Non-pigmented ciliary epithelial cell (primary cell): ENCODE measurements at regions not wholly inside any gene's neighbourhood (a gene's known extent, or its start where the extent isn't known, plus 50 kb on each side); places are given as distances from the start of the nearest gene placed in this dataset.
A peak's percentile ranks its signal among the peaks of the same experiment; 100 is the strongest.
"Not testable (repeated sequence)": the region's sequence is repeated elsewhere in the genome, so short reads cannot be mapped to it uniquely, and the experiment has no call there.

Source experiments
- DNase-seq: peaks from one replicate; pipeline ENCODE4 v3.0.0-alpha.2; 2010; ENCODE audit warnings: low read depth

DNA sequence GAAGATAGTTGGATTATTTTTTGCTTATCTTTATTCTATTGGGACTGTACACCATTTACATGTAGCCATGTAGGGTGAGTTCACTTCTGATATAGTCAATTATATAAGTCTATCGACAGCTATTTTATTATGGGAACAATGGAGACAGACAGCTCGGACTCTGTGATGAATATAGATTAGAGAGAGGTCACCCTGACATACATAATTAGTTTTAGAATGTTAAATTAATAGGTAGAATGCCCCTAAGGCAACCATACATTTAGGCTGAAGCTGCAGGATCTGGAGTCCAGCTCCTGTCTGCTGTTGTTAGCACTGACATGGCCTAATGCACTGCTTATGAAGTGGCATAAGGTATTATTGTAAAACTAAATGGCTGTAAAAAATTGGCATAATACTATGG, 700.8 kb downstream of the MAT2B start:
- DNase-seq: no peak

DNA sequence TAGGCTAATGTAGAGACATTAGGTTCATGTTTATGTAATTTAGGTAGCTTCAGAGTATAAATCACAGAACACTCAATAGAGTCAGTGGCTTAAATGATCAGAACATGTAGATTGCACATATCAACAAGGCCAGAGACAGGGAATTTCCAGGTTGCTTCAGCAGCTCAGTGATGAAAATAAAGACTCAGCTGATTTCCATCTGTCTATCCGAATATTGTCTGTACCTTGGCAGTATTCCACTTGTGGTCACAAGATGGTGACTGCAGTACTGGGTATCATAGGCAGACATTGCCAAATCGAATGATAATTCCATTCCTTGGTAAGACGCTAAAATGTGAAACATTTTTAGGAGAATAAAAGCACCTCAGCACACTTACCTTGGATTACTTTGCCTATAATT, 702.2 kb downstream of the MAT2B start:
- DNase-seq: no peak

DNA sequence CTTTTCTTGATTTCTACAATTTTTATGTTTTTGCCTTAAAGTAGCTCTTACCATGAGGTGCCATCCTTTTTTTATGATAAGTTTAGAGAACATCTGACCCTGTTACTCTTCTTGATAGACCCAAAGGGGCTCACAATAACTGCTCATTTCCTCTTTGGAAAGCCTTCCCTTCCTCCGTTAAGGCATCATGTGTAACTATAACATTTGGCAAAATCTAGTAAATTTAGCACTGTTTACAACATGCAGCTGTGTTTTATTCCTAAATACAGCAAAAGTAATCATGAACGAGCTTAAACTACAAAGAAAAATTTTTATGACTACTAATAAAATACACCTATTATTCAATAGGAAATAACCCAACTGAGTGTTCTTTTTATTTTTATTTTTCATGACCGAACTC, 705.1 kb downstream of the MAT2B start:
- DNase-seq: no peak

DNA sequence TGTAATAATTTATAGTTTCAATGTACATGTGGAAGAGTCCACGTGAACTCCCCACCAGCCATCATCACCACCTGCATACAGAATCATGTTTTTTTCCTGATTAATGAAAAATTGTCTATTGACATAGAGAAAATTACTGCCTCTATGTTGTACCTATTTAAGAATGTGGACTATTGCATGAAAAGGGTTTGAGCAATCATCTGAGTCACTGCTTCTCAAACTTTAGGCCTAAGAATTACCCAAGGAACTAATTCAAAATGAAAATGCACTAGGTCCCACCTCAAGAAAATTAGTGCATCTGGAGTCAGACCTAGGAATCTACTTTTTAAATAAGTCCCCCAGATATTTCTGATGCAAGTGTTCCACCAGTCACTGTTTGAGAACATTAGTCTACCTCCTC, 709.3 kb downstream of the MAT2B start:
- DNase-seq: no peak

DNA sequence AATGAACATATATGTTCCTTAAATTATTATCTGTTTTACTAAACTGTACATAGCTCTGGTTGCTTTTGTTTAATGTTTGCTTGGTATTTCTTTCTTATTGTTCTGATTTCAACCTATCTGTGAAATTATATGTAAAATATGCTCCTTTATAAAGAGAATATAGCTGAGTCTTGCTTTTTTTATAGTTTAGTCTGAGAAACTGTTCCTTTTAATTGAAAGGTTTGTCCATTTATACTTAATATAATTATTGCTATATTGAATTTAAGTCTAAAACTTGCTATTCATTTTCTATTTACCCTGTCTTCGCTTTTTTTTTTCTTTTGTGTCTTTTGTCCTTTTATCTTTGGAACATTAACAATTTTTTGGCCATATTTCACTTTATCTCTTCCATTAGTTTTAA, 712.0 kb downstream of the MAT2B start:
- DNase-seq: no peak

DNA sequence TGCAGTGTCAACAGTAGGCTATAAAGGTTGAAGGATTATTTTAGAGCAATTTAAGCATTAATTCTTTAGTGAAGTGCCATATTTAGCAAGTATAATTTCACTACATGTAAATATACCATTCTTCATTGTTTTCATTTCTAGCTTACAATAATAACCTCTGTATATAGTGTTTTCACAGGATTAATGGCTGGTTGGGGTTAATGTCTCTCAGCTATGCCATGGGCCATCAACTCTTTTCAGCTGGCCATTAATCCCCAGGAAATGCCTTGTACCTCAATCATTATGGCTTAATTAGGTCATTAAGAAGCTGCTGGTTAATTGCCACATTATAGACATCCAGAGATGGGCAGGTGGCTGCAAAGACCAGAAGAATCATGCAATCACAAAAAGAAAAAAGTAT, 715.1 kb downstream of the MAT2B start:
- no peak for DNase-seq

DNA sequence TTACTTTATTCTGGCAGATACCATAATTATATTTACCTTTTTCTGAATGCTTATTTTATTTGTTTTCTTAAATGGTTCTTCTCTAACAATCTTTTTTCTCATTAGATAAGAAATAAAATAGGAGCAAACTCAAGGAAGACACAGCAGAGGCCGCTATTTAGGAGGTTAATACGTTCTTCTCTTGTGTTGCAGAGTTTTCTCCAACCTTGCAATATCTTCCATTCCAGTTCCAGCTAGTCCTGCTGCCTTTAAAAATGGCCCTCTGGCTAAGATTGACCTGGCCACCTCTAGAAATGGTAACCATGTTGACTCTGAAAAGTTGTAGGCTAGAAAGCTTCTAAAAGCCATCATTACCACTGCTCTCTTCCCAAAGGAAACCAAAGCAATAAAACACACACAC, 718.8 kb downstream of the MAT2B start:
- DNase-seq: no peak

DNA sequence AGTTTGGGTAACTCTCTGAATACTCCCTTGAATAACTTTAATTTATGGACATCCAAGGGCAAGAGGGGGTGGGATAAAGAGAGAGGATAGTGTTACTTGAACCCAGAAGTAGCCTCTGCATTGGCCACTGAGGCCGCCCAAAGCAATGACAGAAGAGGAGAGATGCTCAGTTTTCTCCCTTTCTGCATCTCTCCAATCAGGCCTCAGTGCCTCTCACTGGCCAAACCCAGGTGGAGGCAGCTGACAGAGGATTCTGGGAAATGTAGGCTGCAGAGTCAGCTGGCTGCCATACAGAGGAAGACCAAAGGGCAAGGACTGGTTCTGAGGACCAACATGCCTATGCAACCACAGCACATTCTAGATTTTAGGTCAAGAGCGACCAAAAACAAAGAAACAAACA, 719.4 kb downstream of the MAT2B start:
- no peak for DNase-seq

DNA sequence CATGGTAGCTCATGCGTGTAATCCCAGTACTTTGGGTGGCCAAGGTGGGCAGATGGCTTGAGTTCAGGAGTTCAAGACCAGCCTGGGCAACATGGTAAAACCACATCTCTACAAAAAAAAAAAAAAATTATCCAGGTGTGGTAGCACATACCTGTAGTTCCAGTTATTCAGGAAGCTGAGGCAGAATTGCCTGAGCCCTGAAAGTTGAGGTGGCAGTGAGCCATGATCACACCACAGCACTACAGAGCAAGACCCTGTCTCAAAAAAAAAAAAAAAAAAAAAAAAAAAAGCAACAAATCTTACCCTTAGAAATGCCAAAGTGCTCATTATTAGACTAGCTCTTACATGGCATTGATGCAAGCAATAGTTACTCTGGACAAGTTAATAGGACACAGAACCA, 724.9 kb downstream of the MAT2B start:
- no peak for DNase-seq

DNA sequence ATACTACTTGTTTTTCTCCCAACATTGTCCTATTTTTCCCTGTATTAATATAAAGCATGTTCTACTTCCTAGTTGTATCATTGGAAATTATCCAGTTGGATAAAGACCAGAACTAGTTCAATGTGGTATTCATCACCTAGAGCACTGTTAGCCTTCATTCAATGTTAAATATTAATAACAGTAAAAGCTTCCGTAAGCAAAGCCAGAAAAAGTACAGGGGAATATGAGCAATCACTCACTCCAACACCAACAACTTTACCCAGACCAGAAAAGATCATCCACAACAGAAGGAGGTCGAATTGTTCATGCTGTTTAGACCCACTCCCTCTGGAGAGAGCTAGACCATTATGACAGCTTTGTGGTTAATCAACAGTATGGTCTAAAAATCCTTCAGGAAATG, 728.4 kb downstream of the MAT2B start:
- DNase-seq: no peak

DNA sequence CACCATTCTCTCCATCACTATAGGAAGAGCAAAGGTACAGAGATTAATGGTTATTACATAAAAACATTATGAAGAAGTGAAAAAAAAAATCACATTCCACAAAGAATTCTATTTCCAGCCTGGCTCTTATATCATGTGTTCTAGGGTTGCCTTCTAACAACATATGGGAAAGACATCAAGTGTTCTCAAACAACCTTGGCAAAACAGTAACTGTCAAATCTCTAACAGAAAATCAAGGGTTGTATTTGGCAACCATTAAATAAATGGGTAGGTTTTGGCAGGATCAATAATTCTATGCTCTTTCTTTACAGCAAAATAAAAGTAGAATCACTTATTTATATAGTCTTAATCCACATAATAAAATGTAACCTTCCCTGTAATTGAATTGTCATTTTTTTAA, 728.9 kb downstream of the MAT2B start:
- no peak for DNase-seq

DNA sequence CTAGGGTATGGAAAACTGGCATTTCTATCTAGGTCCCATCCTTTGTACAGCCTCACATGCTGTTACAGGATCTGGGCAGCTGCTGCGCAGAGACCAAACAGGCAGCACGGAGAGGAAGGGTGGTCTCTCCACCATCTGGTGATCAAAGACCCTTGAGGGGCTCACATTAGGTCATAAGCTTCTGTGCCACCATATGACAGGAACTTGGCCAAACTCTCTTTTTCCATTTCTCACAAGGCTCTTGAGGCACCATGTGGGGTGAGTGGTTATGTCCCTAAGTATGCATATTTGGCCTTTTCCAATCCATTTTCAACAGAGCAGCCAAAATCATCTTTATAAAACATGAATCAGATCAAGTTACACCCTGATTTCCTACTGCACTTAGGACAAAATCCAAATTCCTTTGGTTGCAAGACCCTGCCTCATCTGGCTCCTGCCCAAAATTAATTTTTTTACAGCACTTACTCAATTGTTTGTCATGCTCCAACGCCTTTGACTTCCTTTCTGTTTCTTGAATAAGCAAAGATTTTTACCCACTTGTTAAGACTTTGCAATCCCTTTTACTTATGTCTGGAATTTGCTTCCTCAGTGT, 730.0 kb downstream of the MAT2B start:
- peak; percentile 53 for DNase-seq

DNA sequence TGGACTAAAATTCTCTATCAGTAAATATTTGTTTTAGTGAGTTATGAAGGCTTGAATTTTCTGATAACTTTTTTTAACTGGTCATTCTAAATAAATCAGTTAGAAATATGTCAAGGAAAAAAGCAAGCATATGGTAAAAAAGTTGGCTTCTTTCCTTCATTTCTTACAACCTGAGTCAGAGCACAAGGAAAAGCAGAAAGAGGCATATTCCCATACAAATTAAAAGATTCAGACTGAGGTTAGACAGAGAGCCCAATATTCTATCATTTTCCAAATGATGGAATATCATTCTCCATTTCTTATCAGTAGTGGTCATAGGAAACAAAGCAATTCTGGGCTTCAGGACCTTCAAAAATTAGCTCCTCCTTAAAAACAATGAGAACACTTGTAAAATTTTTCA, 732.1 kb downstream of the MAT2B start:
- DNase-seq: no peak

DNA sequence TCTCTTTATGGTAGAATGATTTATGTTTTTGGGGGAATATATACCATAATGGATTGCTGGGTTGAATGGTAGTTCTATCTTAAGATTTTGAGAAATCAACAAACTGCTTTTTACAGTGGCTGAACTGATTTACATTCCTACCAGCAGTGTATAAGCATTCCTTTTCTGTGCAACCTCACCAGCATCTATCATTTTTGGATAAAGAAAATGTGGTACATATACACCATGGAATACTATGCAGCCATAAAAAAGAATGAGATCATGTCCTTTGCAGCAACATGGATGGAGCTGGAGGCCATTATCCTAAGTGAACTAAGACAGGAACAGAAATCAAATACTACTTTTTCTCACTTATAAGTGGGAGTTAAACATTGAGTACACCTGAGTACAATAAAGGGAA, 746.4 kb downstream of the MAT2B start:
- DNase-seq: not testable (repeated sequence)

DNA sequence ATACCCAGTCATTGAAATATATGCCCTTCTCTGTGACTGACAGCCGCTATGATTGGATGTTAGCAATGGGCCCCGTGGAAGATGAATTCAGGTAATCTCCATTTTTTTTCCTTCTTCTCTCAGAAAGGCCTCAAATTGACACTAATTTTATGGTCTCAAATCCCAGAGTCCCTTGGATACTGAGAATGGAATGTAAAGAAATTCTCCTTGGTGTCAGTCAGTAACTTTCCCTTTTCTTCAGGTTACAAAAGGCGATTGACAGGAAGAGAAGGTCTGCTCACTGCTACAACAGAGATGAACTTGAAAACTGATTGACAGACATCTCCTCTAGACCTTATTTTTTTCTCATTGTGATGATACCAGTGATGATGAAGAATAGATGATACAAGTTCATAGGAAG, 748.3 kb downstream of the MAT2B start:
- DNase-seq: no peak

DNA sequence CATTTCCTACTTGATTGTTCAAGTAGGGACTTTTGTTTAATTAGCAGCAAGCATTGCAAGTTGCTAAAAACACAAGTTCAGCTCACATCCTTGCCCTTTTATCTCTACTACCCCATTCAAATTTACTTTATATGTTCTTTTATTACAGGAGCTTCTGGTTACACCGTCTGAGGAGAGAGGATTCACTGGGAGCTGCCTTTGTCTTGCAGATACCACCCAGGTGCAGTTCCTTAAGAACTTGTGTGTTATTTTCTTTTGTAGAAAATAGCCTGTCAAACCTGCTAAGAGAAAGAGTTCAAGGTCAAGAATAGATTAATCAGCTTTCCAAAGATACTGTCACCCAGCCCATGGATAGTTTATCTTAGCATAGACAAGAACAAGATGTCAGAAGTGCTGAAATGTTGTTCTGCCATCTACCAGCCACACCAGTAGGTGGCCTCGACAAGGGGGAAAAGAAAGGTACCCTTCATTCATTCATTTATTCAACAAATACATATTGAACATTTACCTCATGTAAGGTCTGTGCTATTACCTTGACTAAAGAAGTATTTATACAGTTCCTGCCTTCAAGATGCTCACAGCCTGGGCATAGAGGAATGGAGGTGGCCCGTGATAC, 750.3 kb downstream of the MAT2B start:
- no peak for DNase-seq

DNA sequence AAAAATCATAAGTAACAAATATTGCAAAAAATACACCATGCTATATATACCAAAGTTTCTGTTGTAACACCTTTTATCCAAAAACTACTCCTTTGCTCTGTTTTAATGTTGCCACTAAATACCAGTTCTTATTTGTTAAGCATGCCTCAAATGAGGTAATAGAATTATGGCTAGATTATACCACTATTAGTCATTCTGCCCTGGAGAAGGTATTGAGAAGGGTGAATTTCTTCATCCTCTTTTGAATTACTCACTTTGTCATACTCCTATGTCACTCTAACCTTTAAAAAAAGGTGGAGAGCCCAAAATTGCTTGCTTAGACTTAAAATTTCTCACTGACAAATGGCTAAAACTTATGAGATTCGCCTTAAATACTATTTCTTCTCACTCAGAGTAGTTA, 750.9 kb downstream of the MAT2B start:
- no peak for DNase-seq

DNA sequence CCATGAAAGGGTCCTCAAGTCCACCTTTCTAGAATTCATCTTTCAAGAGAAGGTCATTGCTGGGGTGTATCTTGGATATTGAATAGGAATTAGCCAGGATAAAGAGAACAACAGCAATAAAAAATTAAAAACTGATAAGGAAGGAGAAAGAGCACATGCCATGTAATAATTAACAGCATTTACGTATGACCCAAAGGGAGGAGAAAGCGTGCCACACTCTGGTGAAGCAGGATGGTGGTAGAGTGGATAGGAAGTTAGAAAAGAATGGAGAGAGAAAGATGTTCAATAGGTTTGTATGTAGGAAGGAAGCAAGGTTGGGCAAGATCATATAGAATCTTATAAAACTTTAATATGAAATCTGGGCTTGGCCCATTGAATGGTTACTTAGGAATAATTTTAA, 751.5 kb downstream of the MAT2B start:
- no peak for DNase-seq

DNA sequence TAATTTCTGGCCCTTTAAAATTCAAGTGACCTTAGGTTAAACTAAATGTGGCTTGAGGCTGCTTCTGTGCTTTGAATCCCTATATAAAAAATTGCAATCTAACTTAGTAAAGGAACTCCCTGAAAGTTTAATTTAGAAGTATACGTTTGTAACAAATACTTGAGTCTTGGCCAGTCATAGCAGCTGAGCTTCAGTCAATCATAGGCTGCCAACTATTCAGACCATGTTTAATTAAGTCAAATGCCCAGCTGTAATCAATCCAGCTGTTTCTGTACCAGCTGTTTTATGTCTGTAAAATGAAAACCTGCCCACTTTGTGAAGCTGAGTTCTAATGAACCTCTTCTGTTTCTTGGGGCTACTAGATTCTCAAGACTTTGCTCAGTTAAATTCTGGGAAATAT, 760.1 kb downstream of the MAT2B start:
- DNase-seq: no peak

DNA sequence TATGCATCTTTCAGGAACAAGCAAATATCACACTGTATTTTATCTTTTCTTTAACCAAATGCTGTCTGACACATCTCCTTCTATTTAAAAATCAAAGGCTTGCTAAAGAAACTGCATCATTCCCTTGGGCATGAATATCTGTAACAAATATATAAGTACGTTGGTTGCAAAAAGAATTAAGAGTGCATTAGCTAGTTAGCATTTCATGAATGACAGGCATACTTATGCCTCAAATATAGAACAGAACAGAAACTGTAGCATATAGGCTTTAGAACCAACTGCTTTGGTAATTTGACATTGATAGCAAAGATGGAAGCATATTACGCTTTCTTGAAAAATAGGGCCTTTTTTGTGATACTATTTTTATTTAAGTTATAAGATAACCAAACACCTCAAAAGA, 761.2 kb downstream of the MAT2B start:
- no peak for DNase-seq

DNA sequence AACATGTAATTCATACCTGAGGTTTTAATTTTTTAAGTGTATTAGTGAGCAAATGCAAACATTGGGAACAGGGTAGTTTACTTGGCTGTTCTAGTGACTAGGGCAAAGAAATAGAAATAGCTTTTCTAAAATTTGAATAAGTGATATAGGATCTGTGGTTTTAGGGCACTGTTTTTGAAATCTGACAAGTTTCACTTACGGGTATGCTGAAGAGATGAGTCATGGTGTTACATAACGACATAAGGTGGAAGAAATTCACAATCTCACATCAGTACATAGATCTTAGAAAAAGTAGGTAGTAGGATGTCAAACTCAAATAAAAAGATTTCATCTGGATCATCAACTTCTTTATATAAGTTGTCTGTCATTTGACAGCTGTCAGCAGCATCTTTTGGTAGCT, 772.3 kb downstream of the MAT2B start:
- DNase-seq: no peak

DNA sequence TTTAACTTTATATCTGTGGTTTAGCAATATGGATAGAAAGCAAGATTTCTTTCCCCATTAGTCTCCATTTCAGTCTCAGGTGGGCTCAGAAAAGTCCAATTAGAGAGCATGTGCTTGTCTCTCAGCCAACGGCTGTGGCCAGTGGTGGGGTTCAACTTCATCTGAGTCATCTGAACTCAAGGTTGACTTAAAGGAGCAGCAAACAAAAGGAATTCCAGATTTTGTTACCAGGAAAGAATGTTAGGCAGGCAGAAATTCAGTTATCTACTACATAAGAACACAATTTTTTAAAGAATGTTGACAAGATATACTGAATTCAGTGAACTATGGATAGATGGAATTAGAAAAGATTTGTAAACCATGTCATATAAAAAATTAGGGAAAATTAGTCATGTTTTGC, 784.1 kb downstream of the MAT2B start:
- DNase-seq: no peak

DNA sequence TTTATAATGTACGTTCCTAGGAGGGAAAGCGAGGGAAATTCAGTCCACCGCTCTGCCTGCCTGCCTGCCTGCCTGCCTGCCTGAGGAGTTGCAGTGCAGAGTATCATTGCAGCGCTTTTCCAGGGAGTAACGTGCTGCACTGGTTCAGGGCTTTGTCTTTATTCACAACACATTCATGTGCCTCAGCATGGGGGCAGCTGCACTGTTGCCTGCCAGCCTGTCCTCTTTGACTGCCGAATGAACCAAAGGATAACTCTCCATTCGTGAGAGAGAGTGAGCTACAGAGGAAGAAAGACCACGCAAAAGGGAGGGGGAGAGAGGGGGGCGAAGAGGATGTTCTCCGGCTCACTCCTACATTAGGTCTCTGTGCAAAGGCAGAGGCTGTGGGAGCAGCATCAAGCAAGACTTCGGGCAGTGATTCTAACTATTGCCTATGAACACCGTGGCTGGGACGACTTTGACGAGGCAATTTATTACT, 791.2 kb downstream of the MAT2B start:
- no peak for DNase-seq

DNA sequence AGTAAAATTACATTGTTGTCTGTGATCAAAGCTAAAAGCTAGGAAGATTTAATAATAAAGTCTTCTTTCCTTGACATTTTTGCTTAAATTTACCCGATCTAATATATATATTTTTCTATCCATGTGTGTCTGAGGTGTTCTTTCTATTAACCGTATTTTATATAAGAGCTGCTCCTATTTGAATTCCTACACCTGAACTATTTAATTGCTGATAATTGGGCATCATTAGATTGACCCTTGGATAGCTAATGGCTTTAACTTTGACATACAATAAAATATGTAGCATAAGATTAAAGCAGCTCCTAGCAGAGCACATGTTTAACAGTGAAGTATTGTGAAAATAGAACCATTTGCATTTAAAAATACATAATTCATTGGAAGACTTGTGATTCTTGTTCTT, 792.7 kb downstream of the MAT2B start:
- no peak for DNase-seq
